ENCODE measurements at regions not wholly inside any gene's neighbourhood (a gene's known extent, or its start where the extent isn't known, plus 50 kb on each side); places are given as distances from the start of the nearest gene placed in this dataset.

- ChIA-PET POLR2A (ENCODE audit: unreplicated experiment) (no interaction called here), CTCF (no interaction called here)
- BruUV-seq (replicated peaks), result no TSS peak
- dilution Hi-C loops (cut with HindIII; ENCODE audit: low sequenced_read_pairs, unreplicated experiment) (no loop called here), in situ Hi-C loops (cut with MboI; ENCODE audit: low sequenced_read_pairs) (no loop called here), intact Hi-C loops (cut with micrococcal nuclease) (no loop called here)
- Histone ChIP-seq H4K5ac (ENCODE audit: low read depth, low read length) (no peak overlapping the region), H4K8ac (ENCODE audit: low read depth in 2 of 2, low read length in 2 of 2) (no peak overlapping the region), H3K14ac (replicated peaks; ENCODE audit: low read depth, low read length) (no peak overlapping the region), H2BK5ac (ENCODE audit: low read depth, low read length, poor library complexity, severe bottlenecking) (no peak overlapping the region), H3K23ac (ENCODE audit: low read depth, low read length) (no peak overlapping the region), H2BK120ac (ENCODE audit: low read depth, low read length) (no peak overlapping the region), H2AFZ (replicated peaks; ENCODE audit: low read length, poor library complexity) (no peak overlapping the region), H3K27me3 (ENCODE audit: control insufficient read depth, insufficient read depth, low read length) (no peaks in the 10 kb centered on the region), H4K91ac (ENCODE audit: insufficient read depth, low read depth, low read length) (no peak overlapping the region), H3K9me1 (ENCODE audit: insufficient read depth, low read length) (no peaks in the 10 kb centered on the region), H2BK15ac (ENCODE audit: low read depth, low read length) (no peak overlapping the region), H4K20me1 (ENCODE audit: insufficient read depth, low read length) (no peaks in the 10 kb centered on the region), H2AK5ac (ENCODE audit: low read depth, low read length) (no peak overlapping the region), H3K4ac (ENCODE audit: low read depth, low read length) (no peak overlapping the region), H2AK9ac (replicated peaks; ENCODE audit: low read depth, low read length, poor library complexity) (no peak overlapping the region), H3K27ac (ENCODE audit: insufficient read depth, low read length) (no peak overlapping the region), H3K56ac (ENCODE audit: extremely low read depth, insufficient read depth, low read length) (no peak overlapping the region), H2BK20ac (ENCODE audit: low read depth, low read length) (no peak overlapping the region), H3K18ac (ENCODE audit: low read depth, low read length) (no peak overlapping the region), H3K36me3 (ENCODE audit: control insufficient read depth, insufficient read depth, low read length) (no peaks in the 10 kb centered on the region), H3K9me3 (ENCODE audit: control insufficient read depth, insufficient read depth, low read length) (peaks cover 10% of the 10 kb centered on the region), H3K79me1 (ENCODE audit: low read depth in 1 of 2, low read length in 2 of 2) (no peaks in the 10 kb centered on the region), H3K4me3 (ENCODE audit: insufficient read depth, low read depth, low read length) (no peak overlapping the region), H3K4me1 (ENCODE audit: control insufficient read depth, insufficient read depth, low read length) (no peaks in the 10 kb centered on the region), H3K4me2 (ENCODE audit: low read depth, low read length) (no peak overlapping the region), H3K9ac (ENCODE audit: low read depth, low read length) (no peak overlapping the region)
- TF ChIP-seq CTCF (conservative IDR thresholded peaks at IDR 0.05; ENCODE audit: low read depth, low read length) (no peak), CHD1 (IDR thresholded peaks at IDR 0.05; ENCODE audit: low read depth, low read length) (no peak), USF2 (IDR thresholded peaks at IDR 0.05; ENCODE audit: low read depth, low read length) (no peak), POLR2A (IDR thresholded peaks at IDR 0.05; ENCODE audit: low read depth, low read length) (no peak), RCOR1 (IDR thresholded peaks at IDR 0.05; ENCODE audit: insufficient replicate concordance, low read length) (no peak), RFX5 (IDR thresholded peaks at IDR 0.05; ENCODE audit: low read depth, low read length) (no peak), ELK1 (IDR thresholded peaks at IDR 0.05; ENCODE audit: borderline replicate concordance, low read depth, low read length) (no peak), MAFK (IDR thresholded peaks at IDR 0.05; ENCODE audit: low read depth, low read length) (no peak), MAZ (IDR thresholded peaks at IDR 0.05; ENCODE audit: borderline replicate concordance, low read depth, low read length) (no peak), MXI1 (IDR thresholded peaks at IDR 0.05; ENCODE audit: borderline replicate concordance, low read depth, low read length) (no peak)
- DNase-seq (no peak), ATAC-seq (ENCODE audit: low read depth) (no peak)
- no CpG with 5 or more reads among the region's 2 CpGs for WGBS, 2 experiments (ENCODE audit: extremely low coverage in 2 of 2, insufficient read length in 1 of 2)
Measured at GRCh38 chr1:213650603-213651002, 337.2 kb upstream of the PROX1 start.

All from IMR-90 (cell line).